SJCRH30 (cell line): ENCODE measurements at regions not wholly inside any gene's neighbourhood (a gene's known extent, or its start where the extent isn't known, plus 50 kb on each side); places are given as distances from the start of the nearest gene placed in this dataset.
"Not testable (repeated sequence)": the region's sequence is repeated elsewhere in the genome, so short reads cannot be mapped to it uniquely, and the experiment has no call there.

Source experiments
- DNase-seq, 2 experiments: peaks; one replicate each; pipeline ENCODE4 v3.0.0-alpha.2; 2015 to 2020
- H3K27ac ChIP-seq: fragments of 250-450 bp; sonication (Bioruptor Pico); 2 replicates; pipeline ENCODE4 v1.5.1; 2020; ENCODE audit warnings: mild to moderate bottlenecking, moderate library complexity
- H3K27me3 ChIP-seq: fragments of 250-450 bp; sonication (Bioruptor Pico); 2 replicates; pipeline ENCODE4 v1.5.1; 2020; ENCODE audit warnings: mild to moderate bottlenecking, moderate library complexity
- H3K36me3 ChIP-seq: fragments of 250-450 bp; sonication (Bioruptor Pico); 2 replicates; pipeline ENCODE4 v1.5.1; 2020; ENCODE audit warnings: mild to moderate bottlenecking, moderate library complexity
- H3K4me1 ChIP-seq: fragments of 250-450 bp; sonication (Bioruptor Pico); 2 replicates; pipeline ENCODE4 v1.5.1; 2020; ENCODE audit warnings: mild to moderate bottlenecking, moderate library complexity
- H3K4me3 ChIP-seq: fragments of 250-450 bp; sonication (Bioruptor Pico); 2 replicates; pipeline ENCODE4 v1.5.1; 2020; ENCODE audit warnings: mild to moderate bottlenecking, moderate library complexity
- H3K9me3 ChIP-seq: fragments of 250-450 bp; sonication (Bioruptor Pico); replicated peaks from 2 replicates; pipeline ENCODE4 v1.5.1; 2020; ENCODE audit warnings: mild to moderate bottlenecking, moderate library complexity

DNA sequence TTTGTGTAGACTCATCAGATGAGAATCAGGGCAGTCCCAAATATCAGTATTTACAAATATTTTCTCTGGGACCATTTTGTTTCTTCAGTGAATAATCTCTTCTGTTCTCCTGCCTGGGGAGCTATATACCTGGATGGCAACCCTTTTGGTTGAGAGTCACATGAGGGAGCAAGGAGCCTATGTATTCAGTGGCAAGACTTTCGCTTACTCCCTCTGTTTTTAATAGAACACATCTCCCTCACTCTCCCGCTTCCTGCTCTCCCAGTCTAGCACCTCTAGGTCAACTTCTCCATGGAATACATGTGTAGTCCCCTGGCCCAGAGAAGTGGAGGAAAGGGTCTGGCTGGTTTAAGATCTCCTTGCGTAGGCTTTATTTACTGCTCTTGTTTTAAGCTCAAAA is 600.3 kb downstream of the CCDC85A start:
- Histone ChIP-seq H3K27ac (no peak overlapping the region), H3K4me1 (no peaks in the 10 kb centered on the region), H3K9me3 (no peaks in the 10 kb centered on the region), H3K36me3 (no peaks in the 10 kb centered on the region), H3K27me3 (no peaks in the 10 kb centered on the region), H3K4me3 (no peak overlapping the region)
- no peak for DNase-seq

DNA sequence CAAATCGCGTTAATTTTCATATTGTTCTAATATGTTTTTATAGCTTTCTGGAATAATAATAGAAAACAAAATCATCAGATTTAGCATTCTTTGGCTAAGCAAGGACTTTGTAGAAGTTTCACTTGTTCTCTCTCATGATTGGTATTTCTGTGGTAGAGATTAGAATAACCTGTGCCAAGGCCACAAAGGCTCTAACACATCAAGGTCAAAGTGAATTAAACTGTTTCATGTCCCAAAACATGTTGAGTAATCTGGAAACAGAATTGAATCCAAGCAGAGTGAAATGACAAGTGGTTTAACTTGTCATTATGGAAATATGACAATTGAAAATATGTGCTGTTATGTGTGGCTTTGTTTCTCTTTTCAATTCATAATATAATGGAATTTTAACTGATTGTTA is 617.4 kb downstream of the CCDC85A start:
- H3K27me3 ChIP-seq: no peaks in the 10 kb centered on the region
- DNase-seq: no peak
- no peaks in the 10 kb centered on the region for H3K9me3 ChIP-seq

DNA sequence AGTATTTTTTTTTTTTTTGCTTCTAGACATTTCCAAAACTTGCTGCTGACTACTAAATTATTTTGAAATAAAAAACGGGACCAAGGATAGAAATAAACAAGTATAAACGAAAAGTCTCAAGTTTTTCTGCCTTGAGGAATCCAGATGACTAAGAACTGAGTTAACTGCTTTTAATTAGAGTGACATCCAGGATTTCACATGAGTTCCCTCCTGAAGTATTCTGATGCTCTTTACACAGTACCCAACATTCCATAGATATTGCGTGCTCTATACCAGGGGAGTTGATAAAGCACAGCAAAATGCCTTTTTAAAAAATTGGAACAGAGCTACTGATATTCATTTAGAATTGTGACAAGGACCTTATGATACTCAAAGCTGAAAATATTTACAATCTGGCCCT is 618.0 kb downstream of the CCDC85A start:
- no peak overlapping the region for H3K27ac ChIP-seq
- H3K4me1 ChIP-seq: no peaks in the 10 kb centered on the region
- H3K27me3 ChIP-seq: no peaks in the 10 kb centered on the region
- no peaks in the 10 kb centered on the region for H3K9me3 ChIP-seq
- H3K4me3 ChIP-seq: no peak overlapping the region
- no peak for DNase-seq
- H3K36me3 ChIP-seq: no peaks in the 10 kb centered on the region

More for the DNA sequence above, 617.4 kb downstream of the CCDC85A start:
- Histone ChIP-seq H3K4me1 (no peaks in the 10 kb centered on the region), H3K27ac (no peak overlapping the region), H3K36me3 (no peaks in the 10 kb centered on the region), H3K4me3 (no peak overlapping the region)

DNA sequence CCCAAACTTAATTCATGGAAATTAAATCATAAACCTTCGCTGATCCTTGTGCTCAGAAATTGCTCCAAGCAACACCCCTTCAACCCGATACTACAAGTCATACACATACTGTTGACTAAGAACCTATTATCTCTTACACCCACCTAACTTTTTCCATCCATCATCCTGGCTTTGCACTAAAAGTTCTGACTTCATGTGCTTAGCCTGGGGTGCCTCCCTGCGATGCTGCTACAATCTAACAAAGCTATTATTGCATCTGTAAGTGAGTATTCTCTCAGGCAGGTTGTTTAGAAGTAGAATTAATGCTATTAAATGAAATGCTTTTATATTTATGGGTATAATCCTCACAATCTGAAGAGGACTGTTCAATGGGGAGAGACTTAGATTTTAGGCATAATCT is 619.8 kb downstream of the CCDC85A start:
- H3K36me3 ChIP-seq: no peaks in the 10 kb centered on the region
- no peak for DNase-seq
- no peaks in the 10 kb centered on the region for H3K9me3 ChIP-seq
- H3K27ac ChIP-seq: no peak overlapping the region
- H3K27me3 ChIP-seq: no peaks in the 10 kb centered on the region
- no peak overlapping the region for H3K4me3 ChIP-seq
- H3K4me1 ChIP-seq: no peaks in the 10 kb centered on the region

DNA sequence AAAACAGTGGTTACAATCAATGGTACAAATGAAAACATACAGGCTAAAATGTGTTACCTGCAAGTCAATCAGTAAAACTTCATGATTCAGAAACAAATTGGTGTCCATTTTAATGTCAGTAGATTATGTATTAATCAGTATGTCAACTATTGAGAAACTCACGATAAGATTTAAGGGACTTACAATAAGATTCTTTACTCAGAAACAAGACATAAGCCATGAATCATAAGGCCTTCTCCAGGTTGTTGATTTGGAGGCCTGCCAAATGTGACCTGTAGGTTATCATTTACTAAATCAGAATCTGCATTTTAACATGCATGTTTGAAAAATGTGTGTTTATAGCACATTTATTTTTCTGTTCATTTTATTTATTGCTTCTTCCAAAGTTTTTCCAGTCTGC is 623.1 kb downstream of the CCDC85A start:
- Histone ChIP-seq H3K27ac (no peak overlapping the region), H3K9me3 (no peaks in the 10 kb centered on the region), H3K4me3 (no peak overlapping the region), H3K36me3 (no peaks in the 10 kb centered on the region), H3K27me3 (peaks cover 4% of the 10 kb centered on the region; the same call in 1 of the 2 replicates), H3K4me1 (no peaks in the 10 kb centered on the region)
- DNase-seq: no peak

DNA sequence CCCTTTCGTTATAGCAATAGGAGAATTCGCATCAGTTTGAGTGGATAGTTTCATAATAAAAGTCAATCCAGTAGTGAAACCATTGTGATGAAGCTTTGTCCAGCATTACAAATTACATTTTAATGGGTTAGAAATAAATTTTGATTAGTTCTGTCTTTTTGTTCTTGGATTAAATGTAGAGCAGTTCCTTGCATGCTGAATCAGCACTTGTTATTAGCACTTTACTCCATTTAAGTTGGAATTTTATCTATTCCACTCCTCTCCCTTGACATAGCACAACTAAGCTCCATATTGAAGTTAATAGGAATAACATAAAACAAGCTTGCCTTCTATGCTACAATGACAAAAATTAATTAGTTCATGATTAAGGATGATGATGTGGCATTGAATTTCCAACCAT is 624.1 kb downstream of the CCDC85A start:
- Histone ChIP-seq H3K9me3 (no peaks in the 10 kb centered on the region), H3K4me3 (no peak overlapping the region)
- no peak for DNase-seq

DNA sequence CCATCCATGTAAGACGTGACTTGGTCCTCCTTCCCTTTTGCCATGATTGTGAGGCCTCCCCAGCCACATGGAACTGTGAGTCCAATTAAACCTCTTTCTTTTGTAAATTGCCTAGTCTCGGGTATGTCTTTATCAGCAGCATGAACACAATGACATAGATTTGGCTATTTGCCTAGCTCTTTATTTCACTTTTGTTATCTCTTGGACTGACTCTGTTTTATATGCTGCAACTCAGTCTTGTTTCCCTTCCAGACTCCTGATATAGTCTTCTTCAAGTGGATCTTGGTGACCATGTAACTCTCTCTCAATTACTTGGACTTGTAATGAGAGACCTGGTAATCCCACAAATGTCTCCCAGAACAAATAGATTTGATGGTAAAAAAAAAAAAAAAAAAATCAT is 627.6 kb downstream of the CCDC85A start:
- DNase-seq: no peak
- no peaks in the 10 kb centered on the region for H3K9me3 ChIP-seq
- H3K36me3 ChIP-seq: no peaks in the 10 kb centered on the region
- H3K27me3 ChIP-seq: peaks cover 4% of the 10 kb centered on the region; the same call in 1 of the 2 replicates
- no peak overlapping the region for H3K4me3 ChIP-seq
- H3K27ac ChIP-seq: no peak overlapping the region
- H3K4me1 ChIP-seq: no peaks in the 10 kb centered on the region

More for the DNA sequence above, 624.1 kb downstream of the CCDC85A start:
- Histone ChIP-seq H3K4me1 (no peaks in the 10 kb centered on the region), H3K36me3 (no peaks in the 10 kb centered on the region), H3K27me3 (peaks cover 4% of the 10 kb centered on the region; the same call in 1 of the 2 replicates), H3K27ac (no peak overlapping the region)

DNA sequence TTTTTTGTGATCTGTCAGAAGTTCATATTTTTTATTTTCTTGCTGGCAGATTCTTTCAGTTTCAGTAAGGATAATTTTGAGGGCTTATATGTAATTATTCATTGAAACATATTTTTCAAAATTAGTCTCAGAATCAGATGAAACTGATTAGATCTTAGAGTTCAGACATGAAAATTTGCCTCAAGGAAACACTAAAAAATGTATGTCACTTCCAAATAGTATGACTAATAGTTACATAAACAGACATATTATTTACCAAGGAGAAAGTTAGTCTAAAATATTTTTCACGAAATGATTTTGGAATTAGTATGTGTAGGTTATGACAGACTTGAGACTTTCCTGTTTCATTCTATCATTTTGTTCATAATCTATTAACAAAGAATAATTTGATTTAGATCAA is 628.6 kb downstream of the CCDC85A start:
- no peaks in the 10 kb centered on the region for H3K36me3 ChIP-seq
- H3K9me3 ChIP-seq: no peaks in the 10 kb centered on the region
- no peak overlapping the region for H3K27ac ChIP-seq
- no peaks in the 10 kb centered on the region for H3K4me1 ChIP-seq
- H3K27me3 ChIP-seq: peaks cover 4% of the 10 kb centered on the region; the same call in 1 of the 2 replicates
- no peak for DNase-seq
- H3K4me3 ChIP-seq: no peak overlapping the region

DNA sequence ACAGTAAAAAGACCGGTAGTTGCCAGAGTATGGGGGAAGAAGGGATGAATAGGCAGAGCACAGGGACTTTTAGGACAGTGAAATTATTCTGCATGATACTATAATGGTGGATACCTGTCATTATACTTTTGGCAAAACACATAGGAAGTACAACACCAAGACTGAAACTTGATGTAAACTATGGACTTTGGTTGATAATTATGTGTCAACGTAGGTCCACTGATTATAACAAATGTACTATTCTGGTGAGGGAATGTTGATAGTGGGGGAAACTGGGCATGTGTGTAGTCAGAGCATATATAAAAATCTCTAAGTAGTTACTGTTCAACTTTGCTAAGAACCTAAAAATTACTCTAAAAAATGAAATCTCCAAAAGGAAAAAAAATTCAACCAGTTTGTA is 629.7 kb downstream of the CCDC85A start:
- Histone ChIP-seq H3K36me3 (no peaks in the 10 kb centered on the region), H3K27me3 (peaks cover 4% of the 10 kb centered on the region; the same call in 1 of the 2 replicates), H3K4me3 (no peak overlapping the region), H3K9me3 (no peaks in the 10 kb centered on the region), H3K4me1 (no peaks in the 10 kb centered on the region), H3K27ac (no peak overlapping the region)
- no peak for DNase-seq

DNA sequence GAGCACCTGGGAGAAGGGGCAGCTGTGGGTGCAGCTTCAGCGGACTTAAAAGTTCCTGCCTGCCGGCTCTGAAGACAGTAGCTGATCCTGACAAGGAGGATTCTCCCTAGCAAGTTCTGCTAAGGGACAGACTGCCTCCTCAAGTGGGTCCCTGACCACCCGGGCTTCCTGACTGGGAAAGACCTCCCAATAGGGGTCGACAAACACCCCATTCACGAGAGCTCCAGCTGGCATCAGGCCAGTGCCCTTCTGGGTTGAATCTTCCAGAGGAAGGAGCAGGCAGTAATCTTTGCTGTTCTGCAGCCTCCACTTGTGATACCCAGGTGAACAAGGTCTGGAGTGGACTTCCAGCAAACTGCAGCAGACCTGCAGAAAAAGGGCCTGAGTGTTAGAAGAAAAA is 632.9 kb downstream of the CCDC85A start:
- no peaks in the 10 kb centered on the region for H3K36me3 ChIP-seq
- DNase-seq: peak; percentile 6 to 8

DNA sequence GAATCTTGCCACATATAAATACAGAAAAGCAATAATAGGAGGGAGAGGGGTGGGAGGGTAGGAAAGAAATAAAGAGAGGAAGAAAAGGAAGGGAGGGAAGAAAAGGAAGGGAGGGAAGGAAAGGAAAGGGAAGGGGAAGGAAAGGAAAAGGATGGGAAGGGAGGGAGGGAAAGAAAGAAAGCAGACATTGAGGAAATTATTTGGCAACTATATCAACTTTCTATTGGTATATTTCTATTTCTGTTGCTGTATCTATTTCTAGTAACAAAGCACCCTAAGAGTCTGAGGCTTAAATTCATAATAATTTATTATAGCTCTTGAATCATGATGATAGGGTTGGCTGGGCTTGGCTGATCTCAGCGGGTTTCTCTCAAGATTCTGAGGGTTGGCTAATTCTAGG is 648.0 kb downstream of the CCDC85A start:
- no peaks in the 10 kb centered on the region for H3K9me3 ChIP-seq
- DNase-seq: no peak
- no peak overlapping the region for H3K4me3 ChIP-seq

More for the DNA sequence above, 632.9 kb downstream of the CCDC85A start:
- Histone ChIP-seq H3K27ac (no peak overlapping the region), H3K27me3 (no peaks in the 10 kb centered on the region), H3K4me1 (no peaks in the 10 kb centered on the region), H3K9me3 (no peaks in the 10 kb centered on the region), H3K4me3 (no peak overlapping the region)

DNA sequence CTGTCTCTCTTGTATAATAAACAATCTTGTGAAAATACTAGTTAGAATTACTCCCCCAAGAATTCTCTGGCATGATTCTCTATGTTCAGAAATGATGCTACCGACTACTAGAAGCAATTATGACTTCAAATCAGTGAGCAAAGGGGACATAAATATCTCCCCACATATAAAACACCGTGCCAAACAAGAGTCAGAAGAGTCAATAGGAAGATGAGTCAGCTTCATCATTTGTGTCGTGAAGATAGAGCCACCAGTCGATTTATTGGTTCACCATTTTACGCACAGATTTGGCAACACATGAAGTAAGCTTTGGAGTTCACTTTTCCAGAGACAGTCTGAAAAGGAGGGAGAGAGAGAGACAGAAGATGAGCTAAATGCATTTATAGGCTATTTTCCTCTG is 650.9 kb downstream of the CCDC85A start:
- no peak overlapping the region for H3K4me3 ChIP-seq
- H3K27me3 ChIP-seq: no peaks in the 10 kb centered on the region
- H3K9me3 ChIP-seq: no peaks in the 10 kb centered on the region; the same call in 1 of the 2 replicates
- no peak for DNase-seq
- H3K27ac ChIP-seq: no peak overlapping the region
- no peaks in the 10 kb centered on the region for H3K36me3 ChIP-seq
- H3K4me1 ChIP-seq: no peaks in the 10 kb centered on the region

More for the DNA sequence above, 648.0 kb downstream of the CCDC85A start:
- Histone ChIP-seq H3K4me1 (no peaks in the 10 kb centered on the region), H3K27ac (no peak overlapping the region), H3K27me3 (no peaks in the 10 kb centered on the region), H3K36me3 (no peaks in the 10 kb centered on the region)

DNA sequence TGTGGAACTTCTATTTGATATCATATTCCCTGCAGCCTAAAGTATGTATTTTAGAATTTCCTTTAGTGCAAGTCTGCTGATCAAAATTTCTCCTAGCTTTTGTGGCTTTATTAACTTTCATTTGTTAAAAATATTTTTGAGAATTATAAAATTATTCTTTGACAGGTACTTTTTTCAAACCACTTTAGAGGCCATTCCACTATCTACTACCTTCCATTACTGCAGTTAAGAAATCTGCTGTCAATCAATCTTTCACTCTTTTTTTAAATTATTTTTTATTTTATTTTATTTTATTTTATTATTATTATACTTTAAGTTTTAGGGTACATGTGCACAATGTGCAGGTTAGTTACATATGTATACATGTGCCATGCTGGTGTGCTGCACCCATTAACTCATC is 656.2 kb downstream of the CCDC85A start:
- not testable (repeated sequence) for H3K9me3 ChIP-seq, H3K4me3 ChIP-seq, H3K27ac ChIP-seq, H3K27me3 ChIP-seq, H3K4me1 ChIP-seq, H3K36me3 ChIP-seq, DNase-seq

DNA sequence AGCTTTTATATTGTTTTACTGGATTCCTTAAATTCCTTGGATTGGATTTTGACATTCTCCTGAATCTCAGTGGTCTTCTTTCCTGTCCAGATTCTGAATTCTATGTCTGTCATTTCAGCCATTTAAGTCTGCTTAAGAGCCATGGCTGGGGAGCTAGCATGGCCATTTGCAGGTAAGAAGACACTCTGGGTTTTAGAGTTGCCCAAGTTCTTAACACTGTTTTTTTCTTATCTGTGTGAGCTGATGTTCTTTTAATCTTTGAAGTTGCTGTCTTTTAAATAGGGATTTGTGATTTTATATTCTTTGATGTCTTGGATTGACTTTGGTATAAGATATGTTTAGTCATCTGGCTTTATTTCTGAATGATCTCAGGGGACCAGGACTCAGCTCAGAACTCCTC is 677.2 kb downstream of the CCDC85A start:
- no peaks in the 10 kb centered on the region for H3K4me1 ChIP-seq
- DNase-seq: no peak
- no peaks in the 10 kb centered on the region for H3K9me3 ChIP-seq
- no peak overlapping the region for H3K27ac ChIP-seq
- no peak overlapping the region for H3K4me3 ChIP-seq
- peaks cover 3% of the 10 kb centered on the region; the same call in 1 of the 2 replicates for H3K27me3 ChIP-seq
- no peaks in the 10 kb centered on the region for H3K36me3 ChIP-seq

DNA sequence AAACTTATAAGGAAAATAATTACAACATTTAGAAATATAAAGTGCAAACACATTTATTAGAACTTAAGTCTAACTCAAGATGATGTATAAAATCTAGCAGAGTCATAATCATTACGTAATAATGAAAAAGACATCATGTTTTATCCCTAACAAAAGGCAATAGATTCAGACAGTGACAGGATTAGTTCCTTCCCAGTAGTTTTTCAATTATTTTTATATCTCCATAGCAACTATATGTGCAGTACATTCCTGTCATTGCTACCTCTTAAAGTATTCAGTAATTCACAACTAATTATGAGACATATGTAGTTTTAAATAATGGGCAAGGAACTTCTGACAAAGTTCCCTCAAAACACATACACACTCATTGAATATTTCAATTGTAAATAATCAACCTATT is 687.9 kb downstream of the CCDC85A start:
- H3K9me3 ChIP-seq: no peaks in the 10 kb centered on the region
- no peaks in the 10 kb centered on the region for H3K4me1 ChIP-seq
- H3K36me3 ChIP-seq: no peaks in the 10 kb centered on the region
- DNase-seq: no peak
- H3K4me3 ChIP-seq: no peak overlapping the region
- H3K27ac ChIP-seq: no peak overlapping the region
- 0 out of 2 replicates have a peak, but pooled peaks cover 2% of the 10 kb centered on the region for H3K27me3 ChIP-seq

DNA sequence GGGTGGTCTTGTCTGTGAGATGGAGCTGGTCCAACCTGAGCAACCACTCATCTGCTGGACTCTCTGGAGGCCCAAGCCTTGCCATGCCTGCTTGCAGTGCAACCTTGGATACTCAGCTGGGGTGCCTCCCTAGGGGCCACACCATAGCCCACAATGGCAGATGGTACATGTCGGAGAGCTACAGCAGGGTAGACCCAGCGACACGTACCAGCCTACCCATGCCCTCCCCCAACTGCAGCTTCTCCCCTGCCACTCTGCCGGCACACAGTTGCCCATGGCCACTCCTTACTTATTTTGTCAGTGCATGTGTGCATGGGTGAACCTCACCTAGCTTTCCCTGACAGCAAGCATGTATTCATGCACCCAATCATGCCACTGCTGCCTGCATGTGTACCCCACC is 690.9 kb downstream of the CCDC85A start:
- Histone ChIP-seq H3K4me1 (no peaks in the 10 kb centered on the region), H3K9me3 (no peaks in the 10 kb centered on the region), H3K36me3 (no peaks in the 10 kb centered on the region), H3K27ac (no peak overlapping the region), H3K27me3 (peaks cover 7% of the 10 kb centered on the region; the same call in 1 of the 2 replicates), H3K4me3 (no peak overlapping the region)
- no peak for DNase-seq
